ENCODE measurements at regions not wholly inside any gene's neighbourhood (a gene's known extent, or its start where the extent isn't known, plus 50 kb on each side); places are given as distances from the start of the nearest gene placed in this dataset.

GRCh38 chr7:41517771-41518170 lies 185.1 kb downstream of the INHBA start:
- TF ChIP-seq CTCF (IDR thresholded peaks at IDR 0.05; ENCODE audit: poor library complexity, severe bottlenecking) (no peak), TAF1 (IDR thresholded peaks at IDR 0.05; ENCODE audit: low read depth) (no peak), EZH2 (IDR thresholded peaks at IDR 0.05; ENCODE audit: borderline replicate concordance, insufficient read depth, low read length, poor library complexity, severe bottlenecking) (no peak), POLR2AphosphoS5 (IDR thresholded peaks at IDR 0.05) (no peak)
- TF ChIP-seq, protein P1, sequence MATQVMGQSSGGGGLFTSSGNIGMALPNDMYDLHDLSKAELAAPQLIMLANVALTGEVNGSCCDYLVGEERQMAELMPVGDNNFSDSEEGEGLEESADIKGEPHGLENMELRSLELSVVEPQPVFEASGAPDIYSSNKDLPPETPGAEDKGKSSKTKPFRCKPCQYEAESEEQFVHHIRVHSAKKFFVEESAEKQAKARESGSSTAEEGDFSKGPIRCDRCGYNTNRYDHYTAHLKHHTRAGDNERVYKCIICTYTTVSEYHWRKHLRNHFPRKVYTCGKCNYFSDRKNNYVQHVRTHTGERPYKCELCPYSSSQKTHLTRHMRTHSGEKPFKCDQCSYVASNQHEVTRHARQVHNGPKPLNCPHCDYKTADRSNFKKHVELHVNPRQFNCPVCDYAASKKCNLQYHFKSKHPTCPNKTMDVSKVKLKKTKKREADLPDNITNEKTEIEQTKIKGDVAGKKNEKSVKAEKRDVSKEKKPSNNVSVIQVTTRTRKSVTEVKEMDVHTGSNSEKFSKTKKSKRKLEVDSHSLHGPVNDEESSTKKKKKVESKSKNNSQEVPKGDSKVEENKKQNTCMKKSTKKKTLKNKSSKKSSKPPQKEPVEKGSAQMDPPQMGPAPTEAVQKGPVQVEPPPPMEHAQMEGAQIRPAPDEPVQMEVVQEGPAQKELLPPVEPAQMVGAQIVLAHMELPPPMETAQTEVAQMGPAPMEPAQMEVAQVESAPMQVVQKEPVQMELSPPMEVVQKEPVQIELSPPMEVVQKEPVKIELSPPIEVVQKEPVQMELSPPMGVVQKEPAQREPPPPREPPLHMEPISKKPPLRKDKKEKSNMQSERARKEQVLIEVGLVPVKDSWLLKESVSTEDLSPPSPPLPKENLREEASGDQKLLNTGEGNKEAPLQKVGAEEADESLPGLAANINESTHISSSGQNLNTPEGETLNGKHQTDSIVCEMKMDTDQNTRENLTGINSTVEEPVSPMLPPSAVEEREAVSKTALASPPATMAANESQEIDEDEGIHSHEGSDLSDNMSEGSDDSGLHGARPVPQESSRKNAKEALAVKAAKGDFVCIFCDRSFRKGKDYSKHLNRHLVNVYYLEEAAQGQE (IDR thresholded peaks at IDR 0.05; ENCODE audit: borderline replicate concordance): no peak

Measured in neural cell (in vitro differentiated cells).